ENCODE measurements at regions not wholly inside any gene's neighbourhood (a gene's known extent, or its start where the extent isn't known, plus 50 kb on each side); places are given as distances from the start of the nearest gene placed in this dataset.
"Not testable (repeated sequence)": the region's sequence is repeated elsewhere in the genome, so short reads cannot be mapped to it uniquely, and the experiment has no call there.

- no peak for DNase-seq (ENCODE audit: low spot score)
These were observed 241.0 kb upstream of the ACVR2A start for GRCh38 chr2:147603876-147604275.

GRCh38 chr2:147603447-147603846, 241.4 kb upstream of the ACVR2A start:
- DNase-seq (ENCODE audit: low spot score), result no peak

GRCh38 chr2:147600646-147601045, 244.2 kb upstream of the ACVR2A start:
- DNase-seq (ENCODE audit: low spot score), result no peak

- no peak for DNase-seq (ENCODE audit: low spot score)
These were observed 244.6 kb upstream of the ACVR2A start for GRCh38 chr2:147600223-147600622.

- DNase-seq (ENCODE audit: low spot score), result peak; percentile 24
These were observed 249.6 kb upstream of the ACVR2A start for GRCh38 chr2:147595200-147595599.

GRCh38 chr2:147594038-147594437, 250.8 kb upstream of the ACVR2A start:
- no peak for DNase-seq (ENCODE audit: low spot score)

GRCh38 chr2:147592784-147593183, 252.0 kb upstream of the ACVR2A start:
- DNase-seq (ENCODE audit: low spot score), result not testable (repeated sequence)

GRCh38 chr2:147589127-147589526, 255.7 kb upstream of the ACVR2A start:
- DNase-seq (ENCODE audit: low spot score), result no peak

GRCh38 chr2:147588191-147588590, 256.6 kb upstream of the ACVR2A start:
- peak; percentile 83 for DNase-seq (ENCODE audit: low spot score)

- DNase-seq (ENCODE audit: low spot score), result no peak
These were observed 266.3 kb upstream of the ACVR2A start for GRCh38 chr2:147578529-147578928.

- DNase-seq (ENCODE audit: low spot score), result no peak
These were observed 266.8 kb upstream of the ACVR2A start for GRCh38 chr2:147577998-147578380.

GRCh38 chr2:147577323-147577997, 267.4 kb upstream of the ACVR2A start:
- no peak for DNase-seq (ENCODE audit: low spot score)

GRCh38 chr2:147575106-147575505, 269.7 kb upstream of the ACVR2A start:
- DNase-seq (ENCODE audit: low spot score), result no peak

GRCh38 chr2:147572622-147573021, 272.2 kb upstream of the ACVR2A start:
- no peak for DNase-seq (ENCODE audit: low spot score)

GRCh38 chr2:147569426-147569825, 275.4 kb upstream of the ACVR2A start:
- DNase-seq (ENCODE audit: low spot score), result no peak

- no peak for DNase-seq (ENCODE audit: low spot score)
These were observed 276.7 kb upstream of the ACVR2A start for GRCh38 chr2:147568109-147568508.

- DNase-seq (ENCODE audit: low spot score), result no peak
These were observed 277.7 kb upstream of the ACVR2A start for GRCh38 chr2:147567136-147567535.

- peak; percentile 15 for DNase-seq (ENCODE audit: low spot score)
These were observed 283.9 kb upstream of the ACVR2A start for GRCh38 chr2:147560810-147561535.

- no peak for DNase-seq (ENCODE audit: low spot score)
These were observed 285.6 kb upstream of the ACVR2A start for GRCh38 chr2:147559070-147559725.

GRCh38 chr2:147558620-147559019, 286.2 kb upstream of the ACVR2A start:
- DNase-seq (ENCODE audit: low spot score), result no peak

GRCh38 chr2:147554521-147555107, 290.2 kb upstream of the ACVR2A start:
- DNase-seq (ENCODE audit: low spot score), result no peak

- no peak for DNase-seq (ENCODE audit: low spot score)
These were observed 291.0 kb upstream of the ACVR2A start for GRCh38 chr2:147553775-147554271.
